Vagina (tissue), 2 donors: ENCODE measurements at regions not wholly inside any gene's neighbourhood (a gene's known extent, or its start where the extent isn't known, plus 50 kb on each side); places are given as distances from the start of the nearest gene placed in this dataset.

Experiments used
- DNase-seq, 2 donors: peaks; one replicate each; pipeline ENCODE4 v3.0.0-alpha.2; 2017; ENCODE audit errors: extremely low spot score in 2 of 2
- H3K27ac ChIP-seq: fragments of 200-600 bp; sonication (generic); one replicate; pipeline ENCODE4 v1.5.1; 2019
- H3K27me3 ChIP-seq: fragments of 200-600 bp; sonication (generic); one replicate; pipeline ENCODE4 v1.5.1; 2019
- H3K36me3 ChIP-seq, 2 donors: fragments of 200-600 bp; sonication (generic); one replicate each; pipeline ENCODE4 v1.5.1; 2017 to 2019
- H3K4me1 ChIP-seq: fragments of 200-600 bp; sonication (generic); one replicate; pipeline ENCODE4 v1.5.1; 2019
- H3K4me3 ChIP-seq, 2 donors: fragments of 200-600 bp; sonication (generic); 1 replicate in 1 of 2; 2 replicates in 1 of 2; pipeline ENCODE4 v1.5.1; 2016 to 2019
- H3K9me3 ChIP-seq: fragments of 200-600 bp; sonication (generic); one replicate; pipeline ENCODE4 v1.5.1; 2019
- CTCF ChIP-seq, 3 experiments: fragments of 450-650 bp in 2 of 3; fragments of 200-600 bp in 1 of 3; sonication (generic) in 1 of 3; IDR thresholded peaks; one replicate each; pipeline ENCODE4 v1.5.1; 2017 to 2019; ENCODE audit warnings: antibody characterized with exemption in 3 of 3, mild to moderate bottlenecking in 2 of 3, moderate library complexity in 2 of 3
- POLR2A ChIP-seq, 2 donors: fragments of 450-650 bp; IDR thresholded peaks; one replicate each; pipeline ENCODE4 v1.6.1; 2017; ENCODE audit warnings: antibody characterized with exemption in 2 of 2, mild to moderate bottlenecking in 2 of 2, moderate library complexity in 2 of 2
- POLR2AphosphoS5 ChIP-seq, 2 donors: sonication (generic); formaldehyde crosslinking; IDR thresholded peaks; one replicate each; pipeline ENCODE4 v1.9.0; 2017; ENCODE audit warnings: antibody characterized with exemption in 2 of 2, mild to moderate bottlenecking in 2 of 2, low read depth in 1 of 2; ENCODE audit not compliant: insufficient read depth in 1 of 2
- intact Hi-C: fragments of 100-400 bp; cut with DNase I; formaldehyde crosslinking; loops from one replicate; pipeline ENCODE4 v1.15.1; 2023

- intact Hi-C loops = no loop called here
- no peak for DNase-seq
- H3K27me3 ChIP-seq = no peaks in the 10 kb centered on the region
- TF ChIP-seq CTCF (IDR thresholded peaks at IDR 0.05) = no peak
- no peak for TF ChIP-seq POLR2AphosphoS5 (IDR thresholded peaks at IDR 0.05; ENCODE audit: insufficient read depth in 1 of 2, low read depth in 1 of 2)
- TF ChIP-seq POLR2A (IDR thresholded peaks at IDR 0.05) = no peak
- no peaks in the 10 kb centered on the region for H3K9me3 ChIP-seq
- H3K27ac ChIP-seq = no peak overlapping the region
- no peaks in the 10 kb centered on the region for H3K36me3 ChIP-seq
- H3K4me1 ChIP-seq = peaks cover 12% of the 10 kb centered on the region
- H3K4me3 ChIP-seq = no peak overlapping the region
Measured at GRCh38 chr1:55926906-55927471, 652.4 kb downstream of the PLPP3 start.

GRCh38 chr1:55916907-55917306 is 662.5 kb downstream of the PLPP3 start:
- H3K27me3 ChIP-seq = no peaks in the 10 kb centered on the region
- no peak overlapping the region for H3K27ac ChIP-seq
- H3K4me1 ChIP-seq = no peaks in the 10 kb centered on the region
- intact Hi-C loops = no loop called here
- no peak for DNase-seq
- H3K9me3 ChIP-seq = no peaks in the 10 kb centered on the region
- no peaks in the 10 kb centered on the region for H3K36me3 ChIP-seq
- TF ChIP-seq CTCF (IDR thresholded peaks at IDR 0.05) (no peak), POLR2A (IDR thresholded peaks at IDR 0.05) (no peak), POLR2AphosphoS5 (IDR thresholded peaks at IDR 0.05; ENCODE audit: insufficient read depth in 1 of 2, low read depth in 1 of 2) (no peak)
- no peak overlapping the region for H3K4me3 ChIP-seq

GRCh38 chr1:55916481-55916880 is 662.9 kb downstream of the PLPP3 start:
- no peaks in the 10 kb centered on the region for H3K27me3 ChIP-seq
- no peaks in the 10 kb centered on the region for H3K36me3 ChIP-seq
- H3K27ac ChIP-seq = no peak overlapping the region
- no peak for DNase-seq
- H3K4me1 ChIP-seq = no peaks in the 10 kb centered on the region
- TF ChIP-seq CTCF (IDR thresholded peaks at IDR 0.05) (no peak), POLR2AphosphoS5 (IDR thresholded peaks at IDR 0.05; ENCODE audit: insufficient read depth in 1 of 2, low read depth in 1 of 2) (no peak), POLR2A (IDR thresholded peaks at IDR 0.05) (no peak)
- intact Hi-C loops = no loop called here
- no peak overlapping the region for H3K4me3 ChIP-seq
- H3K9me3 ChIP-seq = no peaks in the 10 kb centered on the region

GRCh38 chr1:55913565-55913964 is 665.8 kb downstream of the PLPP3 start:
- DNase-seq = no peak
- Histone ChIP-seq H3K27me3 (no peaks in the 10 kb centered on the region), H3K9me3 (no peaks in the 10 kb centered on the region), H3K36me3 (no peaks in the 10 kb centered on the region), H3K4me1 (no peaks in the 10 kb centered on the region), H3K27ac (no peak overlapping the region), H3K4me3 (no peak overlapping the region)
- TF ChIP-seq CTCF (IDR thresholded peaks at IDR 0.05) (no peak), POLR2AphosphoS5 (IDR thresholded peaks at IDR 0.05; ENCODE audit: insufficient read depth in 1 of 2, low read depth in 1 of 2) (no peak), POLR2A (IDR thresholded peaks at IDR 0.05) (no peak)
- intact Hi-C loops = no loop called here

GRCh38 chr1:55912438-55912837 is 666.9 kb downstream of the PLPP3 start:
- Histone ChIP-seq H3K27ac (no peak overlapping the region), H3K9me3 (no peaks in the 10 kb centered on the region), H3K36me3 (no peaks in the 10 kb centered on the region), H3K4me1 (no peaks in the 10 kb centered on the region), H3K4me3 (no peak overlapping the region), H3K27me3 (no peaks in the 10 kb centered on the region)
- DNase-seq = no peak
- intact Hi-C loops = no loop called here
- TF ChIP-seq POLR2A (IDR thresholded peaks at IDR 0.05) (no peak), POLR2AphosphoS5 (IDR thresholded peaks at IDR 0.05; ENCODE audit: insufficient read depth in 1 of 2, low read depth in 1 of 2) (no peak), CTCF (IDR thresholded peaks at IDR 0.05) (no peak)
